Hepatocyte (in vitro differentiated cells): ENCODE measurements at regions not wholly inside any gene's neighbourhood (a gene's known extent, or its start where the extent isn't known, plus 50 kb on each side); places are given as distances from the start of the nearest gene placed in this dataset.
"Not testable (repeated sequence)": the region's sequence is repeated elsewhere in the genome, so short reads cannot be mapped to it uniquely, and the experiment has no call there.

ENCODE experiments used
- CTCF ChIP-seq: fragments of 200-600 bp; sonication (generic); IDR thresholded peaks from 2 replicates; pipeline ENCODE4 v1.5.1; 2016; ENCODE audit warnings: antibody characterized with exemption, mild to moderate bottlenecking; ENCODE audit not compliant: poor library complexity
- EZH2 ChIP-seq: fragments of 200-600 bp; sonication (generic); IDR thresholded peaks from 2 replicates; pipeline ENCODE4 v1.6.1; 2016; ENCODE audit warnings: antibody characterized with exemption, mild to moderate bottlenecking, borderline replicate concordance
- EZH2phosphoT487 ChIP-seq: fragments of 200-600 bp; sonication (generic); IDR thresholded peaks from one replicate; pipeline ENCODE4 v1.6.1; 2018; ENCODE audit warnings: antibody characterized with exemption, mild to moderate bottlenecking, low read depth, moderate library complexity; ENCODE audit not compliant: unreplicated experiment, severe bottlenecking

DNA sequence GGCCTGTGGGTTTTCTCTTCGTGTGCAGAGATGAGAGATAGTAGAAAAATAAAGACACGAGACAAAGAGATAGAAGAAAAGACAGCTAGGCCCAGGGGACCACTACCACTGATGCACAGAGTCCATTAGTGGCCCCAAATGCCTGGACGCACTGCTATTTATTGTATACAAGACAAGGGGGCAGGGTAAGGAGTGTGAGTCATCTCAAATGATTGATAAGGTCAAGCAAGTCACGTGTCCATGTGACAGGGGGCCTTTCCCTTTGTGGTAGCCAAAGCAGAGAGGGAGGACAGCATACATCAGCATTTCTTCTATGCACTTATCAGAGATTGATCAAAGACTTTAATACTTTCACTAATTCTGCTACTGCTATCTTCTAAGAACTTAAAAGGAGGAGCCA is 53.0 kb upstream of the PRSS16 start:
- not testable (repeated sequence) for TF ChIP-seq CTCF, EZH2phosphoT487, EZH2
